Upper lobe of right lung (tissue), 1 donor: ENCODE measurements at regions not wholly inside any gene's neighbourhood (a gene's known extent, or its start where the extent isn't known, plus 50 kb on each side); places are given as distances from the start of the nearest gene placed in this dataset.
"Not testable (repeated sequence)": the region's sequence is repeated elsewhere in the genome, so short reads cannot be mapped to it uniquely, and the experiment has no call there.

ENCODE experiments used
- ATAC-seq: fragments of 200-7000 bp; cut with Tn5 transposase; one replicate; pipeline ENCODE4 v1.9.1; 2020; ENCODE audit warnings: mild to moderate bottlenecking, moderate library complexity
- DNase-seq: peaks from one replicate; pipeline ENCODE4 v3.0.0-alpha.2; 2020
- H3K27ac ChIP-seq: fragments of 200-600 bp; one replicate; pipeline ENCODE4 v1.8.0; 2022
- H3K27me3 ChIP-seq: fragments of 200-600 bp; one replicate; pipeline ENCODE4 v1.8.0; 2022; ENCODE audit warnings: mild to moderate bottlenecking
- H3K36me3 ChIP-seq: fragments of 200-600 bp; one replicate; pipeline ENCODE4 v1.8.0; 2022
- H3K4me1 ChIP-seq: fragments of 200-600 bp; one replicate; pipeline ENCODE4 v1.8.0; 2022
- H3K4me3 ChIP-seq: fragments of 200-600 bp; one replicate; pipeline ENCODE4 v1.8.0; 2022; ENCODE audit warnings: mild to moderate bottlenecking
- H3K9me3 ChIP-seq: fragments of 200-600 bp; one replicate; pipeline ENCODE4 v1.8.0; 2022
- CTCF ChIP-seq: fragments of 200-600 bp; IDR thresholded peaks from one replicate; pipeline ENCODE4 v1.8.0; 2022; ENCODE audit warnings: antibody characterized with exemption
- intact Hi-C: fragments of 100-400 bp; cut with DNase I; formaldehyde crosslinking; loops from one replicate; pipeline ENCODE4 v1.11.0; 2022
- donor health status: DM: no; HTN: yes; CAD: no; lungs with severe emphysema.

- no peaks in the 10 kb centered on the region for H3K36me3 ChIP-seq
- no peak for TF ChIP-seq CTCF
- H3K27ac ChIP-seq, result no peak overlapping the region
- H3K9me3 ChIP-seq, result no peaks in the 10 kb centered on the region
- ATAC-seq (no peak), DNase-seq (no peak)
- intact Hi-C loops, result no loop called here
- H3K4me1 ChIP-seq, result no peaks in the 10 kb centered on the region
- H3K27me3 ChIP-seq, result no peaks in the 10 kb centered on the region
- H3K4me3 ChIP-seq, result no peak overlapping the region
Measured at GRCh38 chr3:15903759-15904720, 106.3 kb upstream of the ANKRD28 start.

DNA sequence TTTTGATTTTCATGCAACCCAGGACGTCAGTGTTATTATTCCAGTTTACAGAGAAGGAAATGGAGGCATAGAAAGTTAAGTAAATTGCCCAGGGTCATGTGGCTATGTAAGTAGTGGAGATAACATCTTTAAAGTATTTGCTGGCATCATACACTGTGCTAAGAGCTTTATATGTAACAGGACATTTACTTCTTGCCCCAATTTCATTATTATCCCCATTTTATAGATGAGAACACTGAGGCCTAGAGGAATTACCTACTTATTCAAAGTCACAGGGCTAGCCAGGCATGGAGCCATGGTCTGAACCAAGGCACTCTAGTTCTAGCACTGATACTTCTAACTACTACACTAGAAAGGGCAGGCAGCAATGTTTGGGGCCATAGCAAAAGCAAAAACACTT is 107.3 kb upstream of the ANKRD28 start:
- Histone ChIP-seq H3K36me3 (no peaks in the 10 kb centered on the region), H3K9me3 (no peaks in the 10 kb centered on the region), H3K4me1 (no peaks in the 10 kb centered on the region), H3K27ac (no peak overlapping the region), H3K27me3 (no peaks in the 10 kb centered on the region), H3K4me3 (no peak overlapping the region)
- no peak for TF ChIP-seq CTCF
- intact Hi-C loops, result no loop called here
- ATAC-seq (no peak), DNase-seq (no peak)

DNA sequence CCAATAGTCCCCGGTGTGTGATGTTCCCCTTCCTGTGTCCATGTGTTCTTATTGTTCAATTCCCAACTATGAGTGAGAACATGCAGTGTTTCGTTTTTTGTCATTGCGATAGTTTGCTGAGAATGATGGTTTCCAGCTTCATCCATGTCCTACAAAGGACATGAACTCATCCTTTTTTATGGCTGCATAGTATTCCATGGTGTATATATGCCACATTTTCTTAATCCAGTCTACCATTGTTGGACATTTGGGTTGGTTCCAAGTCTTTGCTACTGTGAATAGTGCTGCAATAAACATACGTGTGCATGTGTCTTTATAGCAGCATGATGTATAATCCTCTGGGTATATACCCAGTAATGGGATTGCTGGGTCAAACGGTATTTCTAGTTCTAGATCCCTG is 109.6 kb upstream of the ANKRD28 start:
- H3K27me3 ChIP-seq, H3K27ac ChIP-seq, intact Hi-C loops, H3K9me3 ChIP-seq, H3K4me3 ChIP-seq, H3K36me3 ChIP-seq, ATAC-seq, DNase-seq, H3K4me1 ChIP-seq: not testable (repeated sequence)

GRCh38 chr3:15918988-15919387 is 121.2 kb upstream of the ANKRD28 start:
- Histone ChIP-seq H3K4me1 (no peaks in the 10 kb centered on the region), H3K9me3 (no peaks in the 10 kb centered on the region), H3K36me3 (no peaks in the 10 kb centered on the region), H3K4me3 (no peak overlapping the region), H3K27ac (no peak overlapping the region), H3K27me3 (no peaks in the 10 kb centered on the region)
- DNase-seq (no peak), ATAC-seq (no peak)
- intact Hi-C loops, result no loop called here
- TF ChIP-seq CTCF, result no peak

- intact Hi-C loops, result no loop called here
- ATAC-seq, result no peak
Measured at GRCh38 chr3:15919971-15920370, 122.2 kb upstream of the ANKRD28 start.

More at GRCh38 chr3:15919971-15920370, 122.2 kb upstream of the ANKRD28 start:
- no peaks in the 10 kb centered on the region for H3K9me3 ChIP-seq
- no peak for DNase-seq
- no peak overlapping the region for H3K4me3 ChIP-seq
- TF ChIP-seq CTCF, result no peak
- no peaks in the 10 kb centered on the region for H3K4me1 ChIP-seq
- no peak overlapping the region for H3K27ac ChIP-seq
- H3K36me3 ChIP-seq, result no peaks in the 10 kb centered on the region
- H3K27me3 ChIP-seq, result no peaks in the 10 kb centered on the region
